Tibial nerve (tissue), 3 donors: ENCODE measurements at regions not wholly inside any gene's neighbourhood (a gene's known extent, or its start where the extent isn't known, plus 50 kb on each side); places are given as distances from the start of the nearest gene placed in this dataset.

Experiments
- CTCF ChIP-seq, 5 experiments: fragments of 200-600 bp in 3 of 5; fragments of 450-650 bp in 2 of 5; sonication (generic) in 3 of 5; IDR thresholded peaks; one replicate each; pipeline ENCODE4 v1.5.1; 2016 to 2019; ENCODE audit warnings: antibody characterized with exemption in 5 of 5, mild to moderate bottlenecking in 3 of 5, moderate library complexity in 2 of 5
- POLR2A ChIP-seq, 2 donors: fragments of 450-650 bp; IDR thresholded peaks; one replicate each; pipeline ENCODE4 v1.6.1; 2017; ENCODE audit warnings: antibody characterized with exemption in 2 of 2, mild to moderate bottlenecking in 2 of 2, moderate library complexity in 2 of 2

GRCh38 chr2:155298001-155298400, 599.5 kb downstream of the KCNJ3 start:
- TF ChIP-seq CTCF (IDR thresholded peaks at IDR 0.05) (no peak), POLR2A (IDR thresholded peaks at IDR 0.05) (no peak)
